ENCODE measurements at regions not wholly inside any gene's neighbourhood (a gene's known extent, or its start where the extent isn't known, plus 50 kb on each side); places are given as distances from the start of the nearest gene placed in this dataset.

DNA sequence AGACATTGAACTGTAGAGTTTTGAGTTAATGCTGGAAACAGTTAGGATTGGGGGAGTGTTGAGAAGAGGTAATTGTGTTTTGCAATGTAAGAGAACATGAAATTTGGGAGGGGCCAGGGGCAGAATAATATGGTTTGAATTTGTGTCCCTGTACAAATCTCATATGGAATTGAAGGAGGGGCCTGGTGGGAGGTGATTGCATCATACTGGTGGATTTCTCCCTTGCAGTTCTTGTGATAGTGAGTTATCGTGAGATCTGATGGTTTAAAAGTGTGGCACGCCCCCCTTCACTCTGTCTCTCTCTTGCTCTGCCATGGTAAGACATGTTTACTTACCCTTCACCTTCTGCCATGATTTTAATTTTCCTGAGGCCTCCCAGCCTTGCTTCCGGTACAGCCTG, 876.0 kb upstream of the FBXO33 start:
- no peak overlapping the region for H3K4ac ChIP-seq (ENCODE audit: low read depth, low read length)
- no peak overlapping the region for H2BK5ac ChIP-seq (ENCODE audit: low read depth, low read length, poor library complexity)
- no peaks in the 10 kb centered on the region for H3K36me3 ChIP-seq (ENCODE audit: control insufficient read depth in 1 of 2, insufficient read depth in 2 of 2, low read length in 2 of 2)
- no peak overlapping the region for H2AFZ ChIP-seq (ENCODE audit: insufficient read depth, low read length, poor library complexity)
- no peaks in the 10 kb centered on the region for H3K4me1 ChIP-seq (ENCODE audit: control insufficient read depth in 1 of 2, insufficient read depth in 2 of 2, low read length in 2 of 2)
- H4K8ac ChIP-seq (ENCODE audit: low read depth, low read length) = no peak overlapping the region
- no peak overlapping the region for H3K9ac ChIP-seq (ENCODE audit: low read length)
- H3K79me1 ChIP-seq (ENCODE audit: low read length) = no peaks in the 10 kb centered on the region
- H3K4me2 ChIP-seq (ENCODE audit: low read length) = no peak overlapping the region
- H3K27ac ChIP-seq (ENCODE audit: low read depth, low read length) = no peak overlapping the region
- H4K91ac ChIP-seq (ENCODE audit: low read depth, low read length) = no peak overlapping the region
- H2BK12ac ChIP-seq (ENCODE audit: low read length) = no peak overlapping the region
- no peaks in the 10 kb centered on the region for H3K9me3 ChIP-seq (ENCODE audit: insufficient read depth, low read depth, low read length)
- no peak overlapping the region for H3K18ac ChIP-seq (ENCODE audit: low read length)
- no peak overlapping the region for H2BK120ac ChIP-seq (ENCODE audit: insufficient read depth, low read length, poor library complexity)
- no peaks in the 10 kb centered on the region for H3K27me3 ChIP-seq (ENCODE audit: insufficient read depth, low read length)
- H3K23ac ChIP-seq (ENCODE audit: low read length) = no peak overlapping the region
- no peak for DNase-seq
- no peaks in the 10 kb centered on the region for H3K79me2 ChIP-seq (ENCODE audit: control insufficient read depth, insufficient read depth, low read length, poor library complexity)
- H2AK5ac ChIP-seq (ENCODE audit: low read length) = no peak overlapping the region
- no peak overlapping the region for H3K4me3 ChIP-seq (ENCODE audit: low read depth, low read length)
- no peak overlapping the region for H3K14ac ChIP-seq (ENCODE audit: low read length)
- WGBS (ENCODE audit: extremely low coverage, insufficient coverage, insufficient read length) = no CpG with 5 or more reads among the region's 3 CpGs
- H4K12ac ChIP-seq (ENCODE audit: low read depth, low read length) = no peak overlapping the region

- Histone ChIP-seq H3K14ac (ENCODE audit: low read length) (no peak overlapping the region), H4K91ac (ENCODE audit: low read depth, low read length) (no peak overlapping the region), H3K79me2 (ENCODE audit: control insufficient read depth, insufficient read depth, low read length, poor library complexity) (no peaks in the 10 kb centered on the region), H3K4ac (ENCODE audit: low read depth, low read length) (no peak overlapping the region), H2AFZ (ENCODE audit: insufficient read depth, low read length, poor library complexity) (no peak overlapping the region), H2BK5ac (ENCODE audit: low read depth, low read length, poor library complexity) (no peak overlapping the region), H3K36me3 (ENCODE audit: control insufficient read depth in 1 of 2, insufficient read depth in 2 of 2, low read length in 2 of 2) (no peaks in the 10 kb centered on the region), H3K27ac (ENCODE audit: low read depth, low read length) (no peak overlapping the region), H2AK5ac (ENCODE audit: low read length) (no peak overlapping the region), H3K18ac (ENCODE audit: low read length) (no peak overlapping the region), H2BK12ac (ENCODE audit: low read length) (no peak overlapping the region), H3K79me1 (ENCODE audit: low read length) (no peaks in the 10 kb centered on the region), H3K9ac (ENCODE audit: low read length) (no peak overlapping the region), H3K4me2 (ENCODE audit: low read length) (no peak overlapping the region), H3K4me1 (ENCODE audit: control insufficient read depth in 1 of 2, insufficient read depth in 2 of 2, low read length in 2 of 2) (no peaks in the 10 kb centered on the region), H3K9me3 (ENCODE audit: insufficient read depth, low read depth, low read length) (peaks cover 5% of the 10 kb centered on the region), H3K4me3 (ENCODE audit: low read depth, low read length) (no peak overlapping the region), H4K8ac (ENCODE audit: low read depth, low read length) (no peak overlapping the region), H3K27me3 (ENCODE audit: insufficient read depth, low read length) (no peaks in the 10 kb centered on the region), H3K23ac (ENCODE audit: low read length) (no peak overlapping the region), H4K12ac (ENCODE audit: low read depth, low read length) (no peak overlapping the region), H2BK120ac (ENCODE audit: insufficient read depth, low read length, poor library complexity) (no peak overlapping the region)
- no peak for DNase-seq
Observed at GRCh38 chr14:40296821-40297220, 864.6 kb upstream of the FBXO33 start.

- Histone ChIP-seq H3K9ac (ENCODE audit: low read length) (no peak overlapping the region), H2BK12ac (ENCODE audit: low read length) (no peak overlapping the region), H3K27me3 (ENCODE audit: insufficient read depth, low read length) (no peaks in the 10 kb centered on the region), H3K4me2 (ENCODE audit: low read length) (no peak overlapping the region), H3K4me3 (ENCODE audit: low read depth, low read length) (no peak overlapping the region), H3K4me1 (ENCODE audit: control insufficient read depth in 1 of 2, insufficient read depth in 2 of 2, low read length in 2 of 2) (no peaks in the 10 kb centered on the region), H3K79me1 (ENCODE audit: low read length) (no peaks in the 10 kb centered on the region), H3K79me2 (ENCODE audit: control insufficient read depth, insufficient read depth, low read length, poor library complexity) (no peaks in the 10 kb centered on the region), H3K9me3 (ENCODE audit: insufficient read depth, low read depth, low read length) (peaks cover 5% of the 10 kb centered on the region), H3K4ac (ENCODE audit: low read depth, low read length) (no peak overlapping the region), H3K23ac (ENCODE audit: low read length) (no peak overlapping the region), H2BK120ac (ENCODE audit: insufficient read depth, low read length, poor library complexity) (no peak overlapping the region), H4K12ac (ENCODE audit: low read depth, low read length) (no peak overlapping the region), H3K27ac (ENCODE audit: low read depth, low read length) (no peak overlapping the region), H4K8ac (ENCODE audit: low read depth, low read length) (no peak overlapping the region), H3K14ac (ENCODE audit: low read length) (no peak overlapping the region), H4K91ac (ENCODE audit: low read depth, low read length) (no peak overlapping the region), H2AFZ (ENCODE audit: insufficient read depth, low read length, poor library complexity) (no peak overlapping the region), H3K36me3 (ENCODE audit: control insufficient read depth in 1 of 2, insufficient read depth in 2 of 2, low read length in 2 of 2) (no peaks in the 10 kb centered on the region), H2BK5ac (ENCODE audit: low read depth, low read length, poor library complexity) (no peak overlapping the region), H3K18ac (ENCODE audit: low read length) (no peak overlapping the region), H2AK5ac (ENCODE audit: low read length) (no peak overlapping the region)
- no peak for DNase-seq
Observed at GRCh38 chr14:40292664-40293063, 860.4 kb upstream of the FBXO33 start.

GRCh38 chr14:40282196-40282595, 850.0 kb upstream of the FBXO33 start:
- Histone ChIP-seq H2AFZ (ENCODE audit: insufficient read depth, low read length, poor library complexity) (no peak overlapping the region), H4K8ac (ENCODE audit: low read depth, low read length) (no peak overlapping the region), H3K9me3 (ENCODE audit: insufficient read depth, low read depth, low read length) (no peaks in the 10 kb centered on the region), H2BK120ac (ENCODE audit: insufficient read depth, low read length, poor library complexity) (no peak overlapping the region), H3K18ac (ENCODE audit: low read length) (no peak overlapping the region), H3K9ac (ENCODE audit: low read length) (no peak overlapping the region), H3K79me1 (ENCODE audit: low read length) (no peaks in the 10 kb centered on the region), H3K4me2 (ENCODE audit: low read length) (no peak overlapping the region), H2AK5ac (ENCODE audit: low read length) (no peak overlapping the region), H3K23ac (ENCODE audit: low read length) (no peak overlapping the region), H4K91ac (ENCODE audit: low read depth, low read length) (no peak overlapping the region), H3K27ac (ENCODE audit: low read depth, low read length) (no peak overlapping the region), H2BK12ac (ENCODE audit: low read length) (no peak overlapping the region), H3K4me1 (ENCODE audit: control insufficient read depth in 1 of 2, insufficient read depth in 2 of 2, low read length in 2 of 2) (no peaks in the 10 kb centered on the region), H3K36me3 (ENCODE audit: control insufficient read depth in 1 of 2, insufficient read depth in 2 of 2, low read length in 2 of 2) (no peaks in the 10 kb centered on the region), H4K12ac (ENCODE audit: low read depth, low read length) (no peak overlapping the region), H3K4me3 (ENCODE audit: low read depth, low read length) (no peak overlapping the region), H2BK5ac (ENCODE audit: low read depth, low read length, poor library complexity) (no peak overlapping the region), H3K4ac (ENCODE audit: low read depth, low read length) (no peak overlapping the region), H3K27me3 (ENCODE audit: insufficient read depth, low read length) (no peaks in the 10 kb centered on the region), H3K14ac (ENCODE audit: low read length) (no peak overlapping the region), H3K79me2 (ENCODE audit: control insufficient read depth, insufficient read depth, low read length, poor library complexity) (no peaks in the 10 kb centered on the region)
- no CpG with 5 or more reads among the region's 1 CpG for WGBS (ENCODE audit: extremely low coverage, insufficient coverage, insufficient read length)
- no peak for DNase-seq

DNA sequence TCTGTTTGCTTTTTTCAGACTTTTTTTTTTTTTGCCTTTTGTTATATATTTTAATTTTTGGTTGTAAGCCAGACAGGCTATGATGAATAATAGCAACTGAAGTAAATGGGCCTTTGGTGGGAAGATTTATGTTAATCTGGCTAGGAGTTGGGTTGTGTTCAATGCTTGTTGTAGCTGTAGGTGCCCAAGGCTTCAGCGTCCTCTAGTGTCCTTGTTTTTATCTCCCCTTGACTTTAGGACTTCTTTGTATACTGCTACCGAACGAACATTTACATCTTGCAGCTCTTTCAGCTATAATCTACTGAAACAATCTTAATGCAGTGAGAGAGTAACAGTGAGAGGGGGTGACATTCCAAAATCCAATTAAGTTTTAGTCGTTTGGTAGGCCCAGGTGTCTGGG, 848.4 kb upstream of the FBXO33 start:
- Histone ChIP-seq H3K4ac (ENCODE audit: low read depth, low read length) (no peak overlapping the region), H3K14ac (ENCODE audit: low read length) (no peak overlapping the region), H2BK120ac (ENCODE audit: insufficient read depth, low read length, poor library complexity) (no peak overlapping the region), H3K4me1 (ENCODE audit: control insufficient read depth in 1 of 2, insufficient read depth in 2 of 2, low read length in 2 of 2) (no peaks in the 10 kb centered on the region), H4K12ac (ENCODE audit: low read depth, low read length) (no peak overlapping the region), H3K4me2 (ENCODE audit: low read length) (no peak overlapping the region), H3K18ac (ENCODE audit: low read length) (no peak overlapping the region), H3K27me3 (ENCODE audit: insufficient read depth, low read length) (no peaks in the 10 kb centered on the region), H3K23ac (ENCODE audit: low read length) (no peak overlapping the region), H3K9ac (ENCODE audit: low read length) (no peak overlapping the region), H3K4me3 (ENCODE audit: low read depth, low read length) (no peak overlapping the region), H4K91ac (ENCODE audit: low read depth, low read length) (no peak overlapping the region), H2BK5ac (ENCODE audit: low read depth, low read length, poor library complexity) (no peak overlapping the region), H3K36me3 (ENCODE audit: control insufficient read depth in 1 of 2, insufficient read depth in 2 of 2, low read length in 2 of 2) (no peaks in the 10 kb centered on the region), H2AK5ac (ENCODE audit: low read length) (no peak overlapping the region), H2AFZ (ENCODE audit: insufficient read depth, low read length, poor library complexity) (no peak overlapping the region), H3K79me2 (ENCODE audit: control insufficient read depth, insufficient read depth, low read length, poor library complexity) (no peaks in the 10 kb centered on the region), H3K27ac (ENCODE audit: low read depth, low read length) (no peak overlapping the region), H4K8ac (ENCODE audit: low read depth, low read length) (no peak overlapping the region), H3K79me1 (ENCODE audit: low read length) (no peaks in the 10 kb centered on the region), H3K9me3 (ENCODE audit: insufficient read depth, low read depth, low read length) (no peaks in the 10 kb centered on the region), H2BK12ac (ENCODE audit: low read length) (no peak overlapping the region)
- WGBS (ENCODE audit: extremely low coverage, insufficient coverage, insufficient read length) = no CpG with 5 or more reads among the region's 4 CpGs
- no peak for DNase-seq

All from trophoblast cell (in vitro differentiated cells and primary cell).